HG02588 (cell line): ENCODE measurements at regions not wholly inside any gene's neighbourhood (a gene's known extent, or its start where the extent isn't known, plus 50 kb on each side); places are given as distances from the start of the nearest gene placed in this dataset.
A peak's percentile ranks its signal among the peaks of the same experiment; 100 is the strongest.

Experiments
- ATAC-seq: cut with Tn5 transposase; IDR thresholded peaks from one replicate; pipeline ENCODE4 v1.9.1; 2021; ENCODE audit warnings: mild to moderate bottlenecking, moderate library complexity; ENCODE audit not compliant: unreplicated experiment

- ATAC-seq = peak; percentile 99
These were observed 313.5 kb upstream of the PDE4D start for GRCh38 chr5:60207040-60207439.

- no peak for ATAC-seq
These were observed 312.7 kb upstream of the PDE4D start for GRCh38 chr5:60206234-60206633.

GRCh38 chr5:60205071-60205470, 311.5 kb upstream of the PDE4D start:
- no peak for ATAC-seq

GRCh38 chr5:60196385-60197113, 303.0 kb upstream of the PDE4D start:
- ATAC-seq = no peak

- no peak for ATAC-seq
These were observed 302.0 kb upstream of the PDE4D start for GRCh38 chr5:60195551-60195950.

- ATAC-seq = no peak
These were observed 301.6 kb upstream of the PDE4D start for GRCh38 chr5:60195083-60195482.

- no peak for ATAC-seq
These were observed 291.9 kb upstream of the PDE4D start for GRCh38 chr5:60185231-60186099.

- ATAC-seq = no peak
These were observed 291.1 kb upstream of the PDE4D start for GRCh38 chr5:60184606-60185005.

GRCh38 chr5:60183881-60184280, 290.4 kb upstream of the PDE4D start:
- no peak for ATAC-seq

- ATAC-seq = no peak
These were observed 284.6 kb upstream of the PDE4D start for GRCh38 chr5:60178101-60178500.

GRCh38 chr5:60177596-60177995, 284.1 kb upstream of the PDE4D start:
- no peak for ATAC-seq

- no peak for ATAC-seq
These were observed 280.1 kb upstream of the PDE4D start for GRCh38 chr5:60173667-60174066.

- no peak for ATAC-seq
These were observed 270.2 kb upstream of the PDE4D start for GRCh38 chr5:60163762-60164161.

- no peak for ATAC-seq
These were observed 268.9 kb upstream of the PDE4D start for GRCh38 chr5:60162441-60162840.

GRCh38 chr5:60161340-60161934, 267.9 kb upstream of the PDE4D start:
- peak; percentile 66 for ATAC-seq

- no peak for ATAC-seq
These were observed 255.6 kb upstream of the PDE4D start for GRCh38 chr5:60149081-60149480.

- no peak for ATAC-seq
These were observed 254.8 kb upstream of the PDE4D start for GRCh38 chr5:60148366-60148765.

- no peak for ATAC-seq
These were observed 254.3 kb upstream of the PDE4D start for GRCh38 chr5:60147791-60148190.

- ATAC-seq = no peak
These were observed 250.5 kb upstream of the PDE4D start for GRCh38 chr5:60143942-60144549.

- no peak for ATAC-seq
These were observed 247.6 kb upstream of the PDE4D start for GRCh38 chr5:60141119-60141518.

- ATAC-seq = no peak
These were observed 243.3 kb upstream of the PDE4D start for GRCh38 chr5:60136841-60137240.
